ENCODE measurements at regions not wholly inside any gene's neighbourhood (a gene's known extent, or its start where the extent isn't known, plus 50 kb on each side); places are given as distances from the start of the nearest gene placed in this dataset.

GRCh38 chr4:155593793-155594192 lies 72.9 kb upstream of the GUCY1A1 start:
- no peaks in the 10 kb centered on the region for H3K4me1 ChIP-seq (replicated peaks; ENCODE audit: insufficient read depth)
- H3K27me3 ChIP-seq (ENCODE audit: insufficient read depth, low read depth): no peaks in the 10 kb centered on the region
- H3K9me3 ChIP-seq (ENCODE audit: insufficient read depth, low read depth): no peaks in the 10 kb centered on the region
- ChIA-PET POLR2A (ENCODE audit: unreplicated experiment) (no interaction called here), CTCF (no interaction called here)
- H3K4me2 ChIP-seq: no peak overlapping the region
- DNase-seq: no peak
- no peak overlapping the region for H2AFZ ChIP-seq
- intact Hi-C loops (cut with micrococcal nuclease; ENCODE audit: unreplicated experiment): no loop called here
- no peak for TF ChIP-seq CTCF (conservative IDR thresholded peaks at IDR 0.05)
- TF ChIP-seq EZH2 (IDR thresholded peaks at IDR 0.05; ENCODE audit: low read depth): no peak
- no TSS peak for BruUV-seq (replicated peaks)
- H3K4me3 ChIP-seq: no peak overlapping the region
- H3K79me2 ChIP-seq (ENCODE audit: low read depth): no peaks in the 10 kb centered on the region
- H4K20me1 ChIP-seq (ENCODE audit: insufficient read depth): no peaks in the 10 kb centered on the region
- no peaks in the 10 kb centered on the region for H3K36me3 ChIP-seq (ENCODE audit: low read depth)
- H3F3A ChIP-seq (ENCODE audit: insufficient read depth, low read depth): no peaks in the 10 kb centered on the region
- no peak overlapping the region for H3K27ac ChIP-seq
- H3K9me2 ChIP-seq (ENCODE audit: insufficient read depth): no peaks in the 10 kb centered on the region

DNA sequence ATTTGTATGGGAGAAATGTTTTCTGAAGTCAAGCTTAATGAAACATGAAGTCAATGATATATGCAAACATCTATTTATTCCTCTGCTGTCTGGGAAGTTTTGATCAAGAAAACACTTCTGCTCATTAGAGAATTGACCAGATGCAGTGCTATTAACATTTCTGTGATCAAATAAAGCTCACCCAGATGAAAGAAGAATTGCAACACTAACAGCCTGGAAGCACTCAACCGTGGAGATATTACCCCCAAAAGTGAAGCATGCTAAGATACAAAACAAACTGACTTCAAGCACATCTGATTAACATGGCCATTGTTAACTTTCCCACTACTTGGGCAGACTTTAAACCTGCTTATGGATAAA lies 73.7 kb upstream of the GUCY1A1 start:
- no peak overlapping the region for H3K27ac ChIP-seq
- H3K79me2 ChIP-seq (ENCODE audit: low read depth): no peaks in the 10 kb centered on the region
- H3K9me2 ChIP-seq (ENCODE audit: insufficient read depth): no peaks in the 10 kb centered on the region
- intact Hi-C loops (cut with micrococcal nuclease; ENCODE audit: unreplicated experiment): no loop called here
- no peak overlapping the region for H2AFZ ChIP-seq
- BruUV-seq (replicated peaks): no TSS peak
- no peak for DNase-seq
- H3K4me3 ChIP-seq: no peak overlapping the region
- H3K4me2 ChIP-seq: no peak overlapping the region
- TF ChIP-seq CTCF (conservative IDR thresholded peaks at IDR 0.05) (no peak), EZH2 (IDR thresholded peaks at IDR 0.05; ENCODE audit: low read depth) (no peak)
- H3F3A ChIP-seq (ENCODE audit: insufficient read depth, low read depth): no peaks in the 10 kb centered on the region
- H3K4me1 ChIP-seq (replicated peaks; ENCODE audit: insufficient read depth): no peaks in the 10 kb centered on the region
- H4K20me1 ChIP-seq (ENCODE audit: insufficient read depth): no peaks in the 10 kb centered on the region
- POLR2A ChIA-PET (ENCODE audit: unreplicated experiment): no interaction called here
- no peaks in the 10 kb centered on the region for H3K9me3 ChIP-seq (ENCODE audit: insufficient read depth, low read depth)
- CTCF ChIA-PET: no interaction called here
- H3K36me3 ChIP-seq (ENCODE audit: low read depth): no peaks in the 10 kb centered on the region
- H3K27me3 ChIP-seq (ENCODE audit: insufficient read depth, low read depth): no peaks in the 10 kb centered on the region

GRCh38 chr4:155592179-155592937 lies 74.3 kb upstream of the GUCY1A1 start:
- no peak for DNase-seq
- Histone ChIP-seq H3K4me2 (no peak overlapping the region), H3F3A (ENCODE audit: insufficient read depth, low read depth) (no peaks in the 10 kb centered on the region), H3K4me3 (no peak overlapping the region), H3K27ac (no peak overlapping the region), H4K20me1 (ENCODE audit: insufficient read depth) (no peaks in the 10 kb centered on the region), H3K9me3 (ENCODE audit: insufficient read depth, low read depth) (no peaks in the 10 kb centered on the region), H3K27me3 (ENCODE audit: insufficient read depth, low read depth) (no peaks in the 10 kb centered on the region), H3K9me2 (ENCODE audit: insufficient read depth) (no peaks in the 10 kb centered on the region), H3K36me3 (ENCODE audit: low read depth) (no peaks in the 10 kb centered on the region), H3K4me1 (replicated peaks; ENCODE audit: insufficient read depth) (no peaks in the 10 kb centered on the region), H3K79me2 (ENCODE audit: low read depth) (no peaks in the 10 kb centered on the region), H2AFZ (no peak overlapping the region)
- TF ChIP-seq EZH2 (IDR thresholded peaks at IDR 0.05; ENCODE audit: low read depth) (no peak), CTCF (conservative IDR thresholded peaks at IDR 0.05) (no peak)
- BruUV-seq (replicated peaks): no TSS peak
- ChIA-PET POLR2A (ENCODE audit: unreplicated experiment) (no interaction called here), CTCF (no interaction called here)
- intact Hi-C loops (cut with micrococcal nuclease; ENCODE audit: unreplicated experiment): no loop called here
